ENCODE measurements at regions not wholly inside any gene's neighbourhood (a gene's known extent, or its start where the extent isn't known, plus 50 kb on each side); places are given as distances from the start of the nearest gene placed in this dataset.
"Not testable (repeated sequence)": the region's sequence is repeated elsewhere in the genome, so short reads cannot be mapped to it uniquely, and the experiment has no call there.

DNA sequence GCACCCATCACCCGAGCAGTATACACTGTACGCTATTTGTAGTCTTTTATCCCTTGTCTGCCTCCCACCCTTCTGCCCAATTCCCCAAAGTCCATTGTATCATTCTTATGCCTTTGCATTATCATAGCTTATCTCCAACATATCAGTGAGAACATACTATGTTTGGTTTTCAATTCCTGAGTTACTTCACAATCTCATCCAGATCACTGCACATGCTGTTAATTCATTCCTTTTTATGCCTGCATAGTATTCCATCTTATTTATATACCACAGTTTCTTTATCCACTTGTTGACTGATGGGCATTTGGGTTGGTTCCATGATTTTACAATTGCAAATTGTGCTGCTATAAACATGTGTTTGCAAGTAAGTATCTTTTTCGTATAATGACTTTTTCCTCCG lies 564.7 kb upstream of the NECTIN3 start:
- no peak for DNase-seq (ENCODE audit: low read depth in 4 of 4, low spot score in 1 of 4)

DNA sequence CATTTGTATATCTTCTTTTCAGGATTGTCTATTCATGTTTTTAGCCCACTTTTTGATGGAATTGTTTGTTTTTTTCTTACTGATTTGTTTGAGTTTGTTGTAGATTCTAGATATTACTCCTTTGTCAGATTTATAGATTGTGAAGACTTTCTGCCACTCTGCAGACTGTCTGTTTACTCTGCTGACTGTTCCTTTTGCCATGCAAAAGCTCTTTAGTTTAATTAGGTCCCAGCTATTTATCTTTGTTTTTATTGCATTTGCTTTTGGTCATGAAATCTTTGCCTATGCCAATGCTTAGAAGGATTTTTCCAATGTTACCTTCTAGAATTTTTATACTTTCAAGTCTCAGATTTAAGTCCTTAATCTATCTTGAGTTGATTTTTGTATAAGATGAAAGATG lies 564.0 kb upstream of the NECTIN3 start:
- DNase-seq (ENCODE audit: low read depth in 4 of 4, low spot score in 1 of 4), result not testable (repeated sequence)

DNA sequence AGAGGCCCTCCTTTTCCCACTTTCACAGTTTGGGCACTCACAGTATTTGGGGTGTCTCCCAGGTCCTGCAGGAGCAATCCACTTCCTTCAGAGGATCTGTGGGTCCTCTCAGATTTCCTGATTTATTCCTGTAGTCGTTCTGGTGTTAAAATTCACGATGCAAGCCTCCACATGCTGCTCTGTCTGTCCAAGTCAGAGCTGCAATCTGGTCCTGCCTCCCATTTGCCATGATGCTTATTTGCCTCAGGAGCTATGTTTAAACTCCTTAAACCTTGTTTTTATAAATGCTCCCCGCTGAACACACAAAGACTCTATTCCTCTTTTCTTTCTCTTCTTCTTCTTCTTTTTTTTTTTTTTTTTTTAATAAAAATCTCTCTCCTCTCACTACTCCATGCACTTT lies 558.7 kb upstream of the NECTIN3 start:
- no peak for DNase-seq (ENCODE audit: low read depth in 4 of 4, low spot score in 1 of 4)

DNA sequence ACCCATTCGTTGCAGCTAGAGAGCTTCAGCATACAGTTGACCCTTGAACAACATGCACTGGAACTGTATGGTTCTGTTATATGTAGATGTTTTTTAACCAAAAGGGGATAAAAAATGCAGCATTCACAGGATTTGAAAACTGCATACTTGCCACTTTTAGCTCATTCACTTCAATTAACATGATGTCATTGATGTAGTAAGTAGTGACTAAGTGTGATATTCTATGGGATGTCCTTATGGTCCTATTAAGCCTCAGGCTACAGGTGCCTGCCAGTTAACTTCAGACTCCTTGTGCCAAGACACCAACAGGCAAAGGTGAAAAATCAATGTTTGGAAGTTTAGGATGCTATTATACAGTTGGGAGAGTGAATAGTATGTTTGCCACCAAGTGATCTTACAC lies 553.6 kb upstream of the NECTIN3 start:
- no peak for DNase-seq (ENCODE audit: low read depth in 4 of 4, low spot score in 1 of 4)

DNA sequence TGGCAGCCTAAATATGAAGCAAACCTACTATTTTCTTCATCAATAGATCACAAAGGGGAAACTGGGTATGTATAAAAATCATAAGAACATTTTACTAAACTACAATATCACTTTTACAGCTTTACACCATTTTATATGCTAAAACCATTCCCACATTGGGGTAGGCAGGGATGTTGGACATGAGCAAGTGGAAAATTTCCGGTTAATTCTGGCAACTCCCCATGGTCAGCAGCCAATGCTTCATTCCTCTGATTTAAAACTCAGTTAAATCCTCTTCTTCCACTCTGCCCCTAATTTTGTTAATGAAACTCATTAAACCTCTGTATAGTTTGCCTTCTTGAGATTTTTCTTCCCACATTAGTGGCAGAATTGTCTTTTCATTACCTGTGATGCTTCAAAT lies 552.5 kb upstream of the NECTIN3 start:
- no peak for DNase-seq (ENCODE audit: low read depth in 4 of 4, low spot score in 1 of 4)

DNA sequence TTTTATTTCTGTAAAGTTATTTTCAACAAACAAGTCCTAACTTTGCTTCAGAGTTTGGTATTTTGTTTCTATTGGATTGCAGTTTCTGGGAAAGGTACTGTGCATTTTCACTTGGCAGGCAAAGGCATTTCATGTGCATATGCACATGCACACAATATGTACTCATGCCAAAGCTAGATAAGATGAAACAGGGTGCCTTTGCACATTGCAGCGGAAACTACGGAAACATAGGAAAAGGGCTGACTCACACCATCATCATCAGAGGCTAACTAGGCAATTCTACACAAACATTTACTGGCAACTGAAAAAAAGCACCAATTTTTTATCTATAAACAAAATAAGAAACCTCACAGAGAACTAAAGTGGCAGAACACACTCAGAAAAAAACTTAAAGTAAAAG lies 550.6 kb upstream of the NECTIN3 start:
- no peak for DNase-seq (ENCODE audit: low read depth in 4 of 4, low spot score in 1 of 4)

DNA sequence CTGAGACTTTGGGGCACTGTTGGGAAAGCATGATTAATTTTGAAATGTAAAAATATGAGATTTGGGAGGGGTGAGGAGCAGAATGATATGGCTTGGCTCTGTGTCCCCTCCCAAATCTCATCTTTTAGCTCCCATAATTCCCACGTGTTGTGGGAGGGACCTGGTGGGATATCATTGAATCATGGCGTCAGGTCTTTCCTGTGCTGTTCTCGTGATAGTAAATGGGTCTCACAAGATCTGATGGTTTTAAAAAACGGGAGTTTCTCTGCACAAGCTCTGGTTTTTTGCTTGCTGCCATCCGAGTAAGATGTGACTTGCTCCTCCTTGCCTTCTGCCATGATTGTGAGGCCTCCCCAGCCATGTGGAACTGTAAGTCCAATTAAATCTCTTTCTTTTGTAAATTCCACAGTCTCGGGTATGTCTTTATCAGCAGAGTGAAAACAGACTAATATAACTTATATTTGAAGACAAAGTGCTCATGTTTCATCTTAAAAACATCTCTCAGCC lies 546.0 kb upstream of the NECTIN3 start:
- DNase-seq (ENCODE audit: low read depth in 4 of 4, low spot score in 1 of 4), result not testable (repeated sequence)

DNA sequence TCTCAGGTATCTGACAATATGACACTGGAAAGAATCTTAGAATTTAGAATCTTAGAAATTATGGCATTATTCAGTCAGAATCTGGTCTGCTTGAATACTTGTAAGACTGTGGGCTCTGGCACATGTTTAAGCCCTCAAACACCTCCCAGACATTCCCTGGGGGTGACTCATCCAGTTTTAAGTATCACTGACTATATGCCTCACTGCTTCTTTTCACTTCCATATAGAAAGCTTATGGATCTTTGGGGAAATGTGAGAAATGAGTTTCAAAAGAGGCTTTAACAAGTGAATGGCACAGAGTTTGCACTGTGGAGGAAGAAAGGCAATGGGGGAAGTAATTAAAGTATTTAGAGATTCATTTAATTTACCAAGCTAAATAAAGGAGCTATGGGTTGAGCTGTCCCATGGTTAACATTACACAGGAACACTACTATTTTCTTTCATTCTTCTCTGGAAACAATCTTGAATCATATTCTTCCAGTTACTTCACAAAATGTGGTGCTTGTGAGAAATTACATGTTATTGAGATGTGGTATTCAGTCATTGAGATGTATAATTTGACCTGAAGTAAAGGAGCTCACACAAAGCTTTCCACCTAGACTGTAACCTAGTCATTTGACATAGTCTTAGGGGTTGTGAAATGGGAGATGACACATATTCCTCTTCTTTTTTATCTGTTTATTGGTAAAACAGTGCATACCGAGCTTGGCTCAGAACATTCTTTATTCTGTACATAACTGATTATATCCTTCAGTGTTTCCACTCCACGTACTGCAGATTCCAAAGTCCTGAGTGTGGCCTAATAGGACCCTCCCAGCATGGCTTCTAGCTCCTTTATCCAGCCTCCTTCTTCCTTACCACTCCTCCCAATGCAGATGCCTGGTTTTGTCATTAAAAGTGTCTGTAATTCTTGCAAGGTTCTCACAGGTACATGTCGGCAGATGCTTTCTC lies 544.6 kb upstream of the NECTIN3 start:
- DNase-seq (ENCODE audit: low read depth in 4 of 4, low spot score in 1 of 4), result no peak

DNA sequence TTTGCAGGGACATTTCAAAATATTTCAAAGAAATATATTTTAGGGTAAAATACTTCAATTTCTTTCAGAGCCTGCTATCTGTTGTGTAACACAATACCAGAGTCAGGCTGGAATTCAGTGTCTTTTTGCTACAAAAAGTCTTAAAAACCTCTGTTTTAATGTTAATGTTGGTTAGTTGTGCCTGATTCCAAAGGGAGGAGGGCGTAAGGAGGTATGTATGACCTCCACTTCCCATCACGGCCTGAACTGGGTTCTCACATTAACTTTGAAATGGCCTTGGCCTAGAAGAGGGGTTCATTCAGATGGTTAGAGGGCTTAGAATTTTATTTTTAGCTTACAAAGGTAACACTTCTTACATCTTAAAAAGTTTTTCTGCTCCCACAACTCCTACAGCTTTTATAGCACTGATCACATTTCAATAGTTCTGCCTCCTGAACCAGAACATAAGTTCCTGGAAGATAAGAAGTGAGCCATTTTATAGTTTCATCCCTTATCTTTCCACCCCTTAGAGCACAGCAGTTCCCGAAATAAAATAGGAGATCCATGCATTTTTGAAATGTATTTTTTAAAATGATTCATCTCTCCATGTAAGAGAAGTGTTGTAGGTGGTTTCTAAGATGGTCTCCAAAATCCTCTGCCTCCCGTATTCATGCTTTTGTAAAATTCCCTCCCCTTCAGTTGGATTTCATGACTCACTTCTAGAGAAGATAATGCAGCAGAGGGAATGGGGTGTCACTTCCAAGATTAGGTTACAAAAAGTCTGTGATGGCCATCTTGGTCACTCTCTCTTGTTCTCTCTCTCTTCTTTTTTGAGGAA lies 543.1 kb upstream of the NECTIN3 start:
- DNase-seq (ENCODE audit: low read depth in 4 of 4, low spot score in 1 of 4), result no peak

DNA sequence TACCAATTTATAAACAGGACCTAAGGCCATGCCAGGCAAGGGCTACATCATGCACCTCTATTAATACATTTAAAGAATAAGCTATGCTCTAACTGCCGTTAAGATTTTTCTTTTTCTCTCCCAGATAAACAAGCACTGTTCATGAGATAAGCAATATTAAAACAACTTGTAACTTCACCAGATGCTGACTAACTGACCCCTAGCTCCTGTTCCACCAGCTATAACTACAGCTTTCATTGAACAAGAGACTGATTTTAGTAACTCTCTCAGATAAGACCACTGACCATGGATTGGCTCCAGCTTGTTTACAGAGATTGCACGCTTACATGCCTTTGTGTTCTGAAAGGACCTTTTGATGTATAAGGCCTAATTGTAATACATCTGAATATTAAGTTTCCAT lies 540.7 kb upstream of the NECTIN3 start:
- DNase-seq (ENCODE audit: low read depth in 4 of 4, low spot score in 1 of 4), result no peak

DNA sequence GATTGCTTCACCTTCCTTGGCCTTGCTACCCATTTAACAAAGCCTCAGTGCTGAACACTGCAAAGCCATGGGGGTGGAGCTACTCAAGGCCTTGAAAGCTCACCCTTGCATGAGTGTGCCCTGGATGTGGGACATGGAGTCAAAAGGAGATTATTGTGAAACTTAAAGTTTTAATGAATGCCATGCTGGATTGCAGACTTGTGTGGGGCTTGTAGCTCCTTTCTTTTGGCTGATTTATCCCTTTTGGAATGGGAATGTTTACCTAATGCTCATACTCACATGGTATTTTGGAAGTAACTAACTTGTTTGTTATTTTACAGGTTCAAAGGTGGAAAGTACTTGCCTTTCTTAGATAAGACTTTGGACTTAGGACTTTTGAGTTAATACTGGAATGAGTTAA lies 538.5 kb upstream of the NECTIN3 start:
- no peak for DNase-seq (ENCODE audit: low read depth in 4 of 4, low spot score in 1 of 4)

DNA sequence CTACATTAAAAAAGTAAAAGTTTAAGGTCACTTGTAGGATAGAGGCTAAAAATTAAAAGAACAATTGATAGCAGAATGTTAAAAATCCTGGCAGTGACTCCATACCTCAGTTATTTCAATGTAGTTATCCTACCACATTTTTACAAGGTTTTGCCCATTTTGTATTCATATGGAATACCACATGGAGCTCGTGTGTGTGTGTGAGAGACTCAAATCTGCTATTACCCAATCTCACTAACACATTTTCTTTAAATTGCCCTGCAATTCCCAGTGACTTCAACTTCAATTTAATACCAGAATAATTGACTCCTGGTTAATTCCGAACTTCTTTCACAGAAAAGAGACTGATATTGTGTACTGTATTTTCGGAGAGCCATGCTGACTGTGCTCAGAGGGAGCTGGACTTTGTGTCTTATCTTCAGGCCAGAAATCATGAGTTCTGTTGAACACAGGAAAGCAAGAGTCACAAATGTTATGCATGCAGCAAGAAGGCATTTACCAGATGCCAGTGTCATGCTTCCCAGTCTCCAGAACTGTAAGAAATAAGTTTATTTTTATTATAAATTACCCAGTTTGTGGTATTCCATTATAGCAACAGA lies 529.0 kb upstream of the NECTIN3 start:
- DNase-seq (ENCODE audit: low read depth in 4 of 4, low spot score in 1 of 4), result no peak

DNA sequence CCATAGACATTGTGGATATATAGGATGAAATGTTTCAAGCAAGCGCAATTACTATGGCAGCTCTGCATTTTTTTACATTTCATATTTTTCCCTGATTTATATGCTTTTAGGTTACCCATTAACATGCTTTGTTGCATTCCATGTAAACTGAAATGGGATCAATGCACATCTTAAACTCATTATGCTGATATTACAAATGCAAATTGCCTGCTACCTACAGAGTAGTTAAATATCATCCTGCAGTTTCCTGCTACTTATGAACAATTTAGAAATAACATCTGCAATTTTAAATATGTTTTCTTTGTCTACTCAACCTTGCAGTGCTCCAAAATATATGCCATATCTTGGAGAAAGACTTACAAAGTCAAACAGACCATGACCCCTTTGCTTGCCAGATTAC lies 526.9 kb upstream of the NECTIN3 start:
- DNase-seq (ENCODE audit: low read depth in 4 of 4, low spot score in 1 of 4), result no peak

DNA sequence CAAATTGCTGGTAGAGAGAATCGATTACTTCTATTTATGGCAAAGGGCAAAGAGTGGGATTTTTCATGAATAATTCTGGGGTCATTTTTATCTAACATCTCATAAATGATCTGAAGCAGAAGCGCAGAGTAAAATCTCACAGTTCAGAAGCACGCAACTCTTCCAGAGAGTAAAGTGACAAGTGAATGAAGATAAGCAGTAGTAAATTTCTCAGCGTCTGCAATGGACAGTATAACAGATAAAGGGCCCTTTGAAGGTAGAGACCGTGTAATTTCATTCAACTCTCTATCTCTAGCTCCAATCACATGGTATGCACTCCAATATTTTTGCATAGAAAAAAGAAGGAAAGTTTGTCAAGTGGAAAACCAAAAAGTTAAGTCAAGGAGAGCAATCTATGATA lies 521.1 kb upstream of the NECTIN3 start:
- no peak for DNase-seq (ENCODE audit: low read depth in 4 of 4, low spot score in 1 of 4)

DNA sequence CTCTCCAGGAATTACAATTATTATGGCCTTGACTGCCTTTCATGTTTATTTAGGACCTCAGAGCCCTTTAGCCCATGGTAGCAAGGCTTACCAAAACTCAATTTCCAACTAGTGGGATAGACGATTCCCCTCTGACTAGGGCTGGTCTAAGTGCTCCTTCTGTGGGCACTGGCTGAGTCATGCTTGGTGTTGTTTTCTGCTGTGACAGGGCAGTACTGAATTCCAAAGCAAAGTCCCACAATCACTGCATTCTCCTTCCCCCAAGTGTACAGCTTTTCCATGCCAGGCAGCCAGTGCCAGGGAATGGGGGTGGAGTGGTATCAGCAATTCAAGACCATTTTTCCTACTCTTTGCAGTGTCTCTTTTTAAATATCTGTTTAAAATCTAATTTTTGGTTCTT lies 509.0 kb upstream of the NECTIN3 start:
- DNase-seq (ENCODE audit: low read depth in 4 of 4, low spot score in 1 of 4), result no peak

DNA sequence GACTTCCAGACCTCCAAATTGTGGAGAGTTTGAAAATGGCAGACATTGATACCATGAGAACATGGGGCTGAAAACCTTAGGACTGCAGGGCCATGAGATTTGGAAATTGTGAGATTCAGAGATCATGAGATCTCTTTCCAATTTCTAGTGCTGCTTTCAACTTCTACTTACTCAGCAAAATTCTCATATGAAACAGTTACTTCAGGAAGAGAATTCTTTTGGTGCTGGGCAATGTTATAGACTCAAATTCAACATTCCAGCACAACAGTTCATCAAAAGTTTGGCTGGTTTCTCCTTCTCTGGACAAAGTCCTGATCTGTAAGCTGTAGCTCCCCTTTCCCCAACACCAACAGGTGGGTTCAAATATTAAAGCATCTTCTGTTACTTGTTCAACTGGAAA lies 506.9 kb upstream of the NECTIN3 start:
- DNase-seq (ENCODE audit: low read depth in 4 of 4, low spot score in 1 of 4), result no peak

DNA sequence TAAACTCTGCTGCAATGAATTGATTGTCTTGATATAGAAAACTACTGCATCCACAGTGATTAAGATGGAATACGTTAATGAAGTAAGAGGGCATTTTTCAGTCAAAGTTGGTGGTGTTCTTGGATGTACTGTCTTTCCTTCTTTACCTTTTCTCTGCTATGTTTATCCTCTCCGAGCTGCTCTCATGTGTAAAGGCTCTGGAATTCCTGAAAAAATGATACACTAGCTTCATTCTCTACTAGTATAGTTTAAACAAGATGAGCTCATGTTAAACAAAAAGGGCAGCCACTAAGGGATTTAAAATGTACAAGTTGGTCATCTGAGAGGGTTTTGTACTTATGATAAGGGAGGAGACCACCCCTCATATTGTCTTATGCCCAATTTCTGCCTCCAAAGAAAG lies 504.6 kb upstream of the NECTIN3 start:
- no peak for DNase-seq (ENCODE audit: low read depth in 4 of 4, low spot score in 1 of 4)

DNA sequence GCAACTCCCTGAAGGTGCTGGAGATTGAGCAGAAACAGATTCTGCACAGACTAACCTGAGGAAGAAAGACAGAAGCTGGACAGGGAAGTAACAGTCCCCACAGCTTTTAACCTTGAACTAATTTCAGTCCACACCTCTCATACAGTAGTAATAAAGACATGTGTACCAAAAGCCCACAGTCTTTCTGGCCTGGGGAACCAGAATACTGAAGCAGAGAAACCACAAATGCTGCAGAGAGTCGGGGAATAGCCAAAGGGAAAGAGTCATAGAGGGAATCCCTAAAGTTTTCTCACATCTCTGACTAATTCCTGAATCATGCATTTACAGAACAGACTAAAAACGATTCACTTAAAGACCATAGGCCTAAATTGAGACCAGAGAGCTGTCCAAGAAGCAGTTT lies 503.4 kb upstream of the NECTIN3 start:
- DNase-seq (ENCODE audit: low read depth in 4 of 4, low spot score in 1 of 4), result no peak

DNA sequence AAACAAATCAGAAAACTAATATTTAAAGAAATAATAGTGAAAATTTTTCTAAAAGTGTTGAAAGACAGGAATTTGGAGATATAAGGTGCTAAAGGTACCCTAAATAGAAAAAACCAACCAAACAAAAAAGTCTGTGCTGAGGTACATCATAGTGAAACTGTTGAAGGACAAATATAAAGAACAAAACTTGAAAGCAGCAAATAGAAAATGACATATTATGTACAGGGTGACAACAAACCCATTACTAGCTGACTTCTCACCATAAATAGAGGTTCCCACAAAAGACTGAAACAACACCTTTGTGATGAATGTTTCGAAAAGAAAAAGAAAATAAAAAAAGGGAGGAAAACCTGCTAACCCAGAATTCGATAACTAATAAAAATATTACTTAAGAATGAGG lies 502.5 kb upstream of the NECTIN3 start:
- no peak for DNase-seq (ENCODE audit: low read depth in 4 of 4, low spot score in 1 of 4)

DNA sequence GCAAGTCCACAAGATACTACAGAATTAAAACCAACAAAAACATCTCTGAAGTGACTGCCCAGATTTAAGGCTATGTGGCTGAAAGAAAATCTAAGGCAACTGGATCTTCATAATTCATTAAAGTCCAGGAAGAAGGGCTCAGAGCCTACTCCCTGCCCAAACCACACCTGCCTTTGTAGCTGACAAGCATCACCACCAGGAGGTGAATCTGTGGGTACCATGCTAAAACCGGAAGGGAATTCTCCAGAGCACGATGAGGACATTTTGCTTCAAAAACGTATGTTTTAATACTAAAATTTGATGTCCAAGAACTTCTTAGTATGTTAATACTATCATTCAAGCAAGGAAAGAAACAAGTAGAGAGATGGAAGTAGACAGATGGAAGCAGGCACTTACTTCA lies 495.9 kb upstream of the NECTIN3 start:
- DNase-seq (ENCODE audit: low read depth in 4 of 4, low spot score in 1 of 4), result no peak

DNA sequence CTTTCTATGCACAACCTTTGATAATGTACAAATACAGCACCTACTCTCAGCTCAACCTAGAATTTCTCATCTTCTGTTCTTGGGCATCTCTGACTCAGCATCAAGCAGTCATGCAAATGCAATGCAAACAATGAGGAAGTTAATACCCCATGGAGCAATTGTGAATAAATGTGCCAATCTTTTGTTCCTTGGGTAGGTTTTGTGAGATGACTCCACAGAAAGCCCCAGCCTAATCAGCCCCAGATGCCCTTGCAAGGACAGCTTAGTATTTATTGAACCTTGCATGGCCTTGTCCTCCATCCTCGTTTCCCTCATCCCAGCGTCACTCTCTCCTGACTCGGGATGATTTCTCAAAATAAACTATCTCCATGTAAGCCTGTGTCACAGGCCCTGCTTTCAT lies 494.7 kb upstream of the NECTIN3 start:
- no peak for DNase-seq (ENCODE audit: low read depth in 4 of 4, low spot score in 1 of 4)

DNA sequence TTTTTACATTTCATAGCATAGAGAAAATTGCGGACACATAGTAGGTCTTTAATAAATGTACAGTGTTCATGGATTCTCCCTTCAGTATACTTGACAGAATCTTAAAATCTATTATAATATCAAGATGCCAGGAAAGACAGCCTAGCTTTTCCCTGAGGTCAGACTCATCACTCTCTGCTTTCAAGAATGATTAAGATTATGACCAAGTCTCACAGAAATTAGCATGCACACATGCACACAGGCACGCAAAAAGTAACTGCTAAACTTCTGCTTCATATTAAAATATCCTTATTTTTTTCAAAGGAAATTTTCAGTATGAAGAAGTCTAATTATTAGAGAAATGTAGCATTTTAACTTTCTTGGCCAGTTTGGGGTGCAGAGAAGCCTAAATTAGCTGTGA lies 493.8 kb upstream of the NECTIN3 start:
- no peak for DNase-seq (ENCODE audit: low read depth in 4 of 4, low spot score in 1 of 4)
